ENCODE measurements at regions not wholly inside any gene's neighbourhood (a gene's known extent, or its start where the extent isn't known, plus 50 kb on each side); places are given as distances from the start of the nearest gene placed in this dataset.

GRCh38 chr7:69358163-69358821 is 240.0 kb upstream of the AUTS2 start:
- no peaks in the 10 kb centered on the region for H3K4me1 ChIP-seq (ENCODE audit: control insufficient read depth, insufficient read depth, low read length)
- H3K4me3 Mint-ChIP-seq: no peak overlapping the region
- intact Hi-C loops (cut with micrococcal nuclease): no loop called here
- no peak for DNase-seq
- H3K9me3 ChIP-seq (ENCODE audit: control insufficient read depth, insufficient read depth, low read length): no peaks in the 10 kb centered on the region
- H3K27me3 Mint-ChIP-seq (ENCODE audit: low read depth in 2 of 2): peaks cover 6 to 7% of the 10 kb centered on the region in 2 donors
- no peak overlapping the region for H3K4me3 ChIP-seq (ENCODE audit: low read length)
- H3K36me3 Mint-ChIP-seq: no peaks in the 10 kb centered on the region
- H3K4me1 Mint-ChIP-seq: no peaks in the 10 kb centered on the region
- H3K27me3 ChIP-seq (ENCODE audit: control insufficient read depth, insufficient read depth, low read length): no peaks in the 10 kb centered on the region
- H3K27ac ChIP-seq (ENCODE audit: low read length): no peak overlapping the region
- ATAC-seq: no peak
- no peak for TF ChIP-seq CTCF (IDR thresholded peaks at IDR 0.05)
- no peaks in the 10 kb centered on the region for H3K9me3 Mint-ChIP-seq
- H3K36me3 ChIP-seq (ENCODE audit: control insufficient read depth, insufficient read depth, low read length): no peaks in the 10 kb centered on the region
- WGBS (ENCODE audit: insufficient coverage): 64% methylated on average over 2 of the region's 3 CpGs
- H3K27ac Mint-ChIP-seq: no peak overlapping the region

DNA sequence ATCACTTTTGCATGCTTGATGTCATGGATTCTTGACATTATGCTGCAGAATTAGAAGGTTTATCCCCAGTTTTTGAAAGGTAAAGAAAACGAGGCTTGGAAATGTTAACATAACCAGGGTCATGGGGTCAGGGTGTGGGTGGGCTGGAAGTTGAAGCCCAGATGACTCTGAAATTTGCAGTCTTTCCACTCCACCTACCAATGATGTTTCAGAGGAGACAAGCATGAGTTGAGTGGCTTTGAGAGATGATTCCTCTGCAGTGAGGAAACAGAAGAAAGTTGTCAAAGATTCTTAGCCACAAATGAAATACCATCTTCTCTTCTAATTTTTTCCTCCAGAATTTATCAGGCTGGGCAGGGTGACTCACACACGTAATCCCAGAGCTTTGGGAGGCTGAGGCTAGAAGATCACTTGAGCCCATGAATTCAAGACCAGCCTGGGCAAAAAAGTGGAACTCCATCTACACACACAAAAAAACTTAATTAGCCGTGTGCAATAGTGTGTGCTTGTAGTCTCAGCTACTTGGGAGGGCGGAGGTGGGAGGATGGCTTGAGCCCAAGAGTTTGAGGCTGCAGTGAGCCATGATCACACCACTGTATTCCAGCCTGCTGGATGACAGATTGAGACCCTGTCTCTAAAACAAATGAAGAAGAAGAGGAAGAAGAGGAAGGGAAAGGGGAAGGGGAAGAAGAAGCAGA is 239.1 kb upstream of the AUTS2 start:
- no peaks in the 10 kb centered on the region for H3K27me3 ChIP-seq (ENCODE audit: control insufficient read depth, insufficient read depth, low read length)
- no peak overlapping the region for H3K4me3 Mint-ChIP-seq
- H3K27ac Mint-ChIP-seq: no peak overlapping the region
- no peak overlapping the region for H3K27ac ChIP-seq (ENCODE audit: low read length)
- WGBS (ENCODE audit: insufficient coverage): 86% methylated on average over 4 of the region's 4 CpGs
- TF ChIP-seq CTCF (IDR thresholded peaks at IDR 0.05): no peak
- H3K36me3 Mint-ChIP-seq: no peaks in the 10 kb centered on the region
- H3K4me3 ChIP-seq (ENCODE audit: low read length): no peak overlapping the region
- no peak for ATAC-seq
- H3K36me3 ChIP-seq (ENCODE audit: control insufficient read depth, insufficient read depth, low read length): no peaks in the 10 kb centered on the region
- peaks cover 0 to 3% of the 10 kb centered on the region in 2 donors for H3K27me3 Mint-ChIP-seq (ENCODE audit: low read depth in 2 of 2)
- no peaks in the 10 kb centered on the region for H3K4me1 ChIP-seq (ENCODE audit: control insufficient read depth, insufficient read depth, low read length)
- H3K9me3 Mint-ChIP-seq: no peaks in the 10 kb centered on the region
- H3K9me3 ChIP-seq (ENCODE audit: control insufficient read depth, insufficient read depth, low read length): no peaks in the 10 kb centered on the region
- no peaks in the 10 kb centered on the region for H3K4me1 Mint-ChIP-seq
- DNase-seq: no peak
- intact Hi-C loops (cut with micrococcal nuclease): no loop called here

DNA sequence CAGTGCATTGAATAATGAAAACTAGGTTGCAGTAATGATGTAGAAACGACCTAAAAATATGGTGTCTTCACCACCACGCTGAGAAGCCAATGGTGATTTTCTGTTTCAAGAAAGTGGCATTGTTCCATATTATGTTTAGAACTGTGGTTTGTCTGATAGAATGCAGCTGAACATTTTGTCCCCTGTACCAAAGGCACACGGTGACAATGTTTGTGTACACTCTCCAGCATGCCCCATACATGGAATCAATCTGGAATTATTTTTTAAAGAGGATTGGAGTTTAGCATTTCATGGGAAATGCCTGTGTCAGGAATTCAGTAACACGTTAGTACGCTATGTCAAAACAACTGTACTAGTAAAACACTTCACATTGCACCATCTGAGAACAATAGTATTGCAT is 237.4 kb upstream of the AUTS2 start:
- ATAC-seq: no peak

More for the DNA sequence above, 237.4 kb upstream of the AUTS2 start:
- no peak overlapping the region for H3K27ac Mint-ChIP-seq
- intact Hi-C loops (cut with micrococcal nuclease): no loop called here
- H3K9me3 Mint-ChIP-seq: no peaks in the 10 kb centered on the region
- Histone ChIP-seq H3K27me3 (ENCODE audit: control insufficient read depth, insufficient read depth, low read length) (no peaks in the 10 kb centered on the region), H3K27ac (ENCODE audit: low read length) (no peak overlapping the region), H3K4me1 (ENCODE audit: control insufficient read depth, insufficient read depth, low read length) (no peaks in the 10 kb centered on the region), H3K4me3 (ENCODE audit: low read length) (no peak overlapping the region), H3K9me3 (ENCODE audit: control insufficient read depth, insufficient read depth, low read length) (no peaks in the 10 kb centered on the region), H3K36me3 (ENCODE audit: control insufficient read depth, insufficient read depth, low read length) (no peaks in the 10 kb centered on the region)
- H3K36me3 Mint-ChIP-seq: no peaks in the 10 kb centered on the region
- no peak for TF ChIP-seq CTCF (IDR thresholded peaks at IDR 0.05)
- peaks cover 0 to 3% of the 10 kb centered on the region in 2 donors for H3K27me3 Mint-ChIP-seq (ENCODE audit: low read depth in 2 of 2)
- no peak overlapping the region for H3K4me3 Mint-ChIP-seq
- H3K4me1 Mint-ChIP-seq: no peaks in the 10 kb centered on the region
- 83% methylated on average over 4 of the region's 5 CpGs for WGBS (ENCODE audit: insufficient coverage)
- no peak for DNase-seq

Data from natural killer cell (primary cell).